Right atrium auricular region (tissue), 2 donors: ENCODE measurements at regions not wholly inside any gene's neighbourhood (a gene's known extent, or its start where the extent isn't known, plus 50 kb on each side); places are given as distances from the start of the nearest gene placed in this dataset.

Experiments
- DNase-seq: peaks from one replicate; pipeline ENCODE4 v3.0.0-alpha.2; 2019; ENCODE audit warnings: low spot score
- H3K27ac ChIP-seq, 2 donors: fragments of 200-600 bp; sonication (generic); 1 replicate in 1 of 2; 2 replicates in 1 of 2; pipeline ENCODE4 v1.5.1; 2016 to 2019
- H3K27me3 ChIP-seq, 2 donors: fragments of 200-600 bp; sonication (generic); one replicate each; pipeline versions ENCODE4 v1.5.1 to v1.6.0; 2017 to 2019
- H3K36me3 ChIP-seq: fragments of 200-600 bp; sonication (generic); one replicate; pipeline ENCODE4 v1.5.1; 2016
- H3K4me1 ChIP-seq, 2 donors: fragments of 200-600 bp; sonication (generic); one replicate each; pipeline versions ENCODE4 v1.5.1 to v1.6.0; 2017 to 2019
- H3K4me3 ChIP-seq, 2 donors: fragments of 200-600 bp; sonication (generic); 1 replicate in 1 of 2; 2 replicates in 1 of 2; pipeline ENCODE4 v1.5.1; 2017 to 2019; ENCODE audit warnings: mild to moderate bottlenecking in 1 of 2, moderate library complexity in 1 of 2
- H3K9me3 ChIP-seq, 2 donors: fragments of 200-600 bp; sonication (generic); one replicate each; pipeline ENCODE4 v1.5.1; 2019
- CTCF ChIP-seq, 2 donors: fragments of 200-600 bp; sonication (generic); IDR thresholded peaks; one replicate each; pipeline ENCODE4 v1.5.1; 2019; ENCODE audit warnings: antibody characterized with exemption in 2 of 2

- DNase-seq = no peak
- no peak for TF ChIP-seq CTCF (IDR thresholded peaks at IDR 0.05)
- no peaks in the 10 kb centered on the region for H3K36me3 ChIP-seq
- H3K9me3 ChIP-seq = no peaks in the 10 kb centered on the region
- H3K27ac ChIP-seq = no peak overlapping the region
- no peaks in the 10 kb centered on the region for H3K27me3 ChIP-seq
- H3K4me3 ChIP-seq = no peak overlapping the region
- H3K4me1 ChIP-seq = no peaks in the 10 kb centered on the region
These were observed 112.9 kb upstream of the JAZF1 start for GRCh38 chr7:28293527-28293835.

- Histone ChIP-seq H3K4me1 (peaks cover 0 to 11% of the 10 kb centered on the region in 2 donors), H3K4me3 (no peak overlapping the region), H3K27ac (no peak overlapping the region), H3K36me3 (no peaks in the 10 kb centered on the region), H3K27me3 (no peaks in the 10 kb centered on the region), H3K9me3 (no peaks in the 10 kb centered on the region)
- TF ChIP-seq CTCF (IDR thresholded peaks at IDR 0.05) = peak; percentile 22 to 60
- DNase-seq = no peak
These were observed 115.5 kb upstream of the CREB5 start for GRCh38 chr7:28296571-28297483.

- H3K27ac ChIP-seq = no peak overlapping the region
- H3K4me1 ChIP-seq = peaks cover 0 to 11% of the 10 kb centered on the region in 2 donors
- TF ChIP-seq CTCF (IDR thresholded peaks at IDR 0.05) = no peak
- no peak overlapping the region for H3K4me3 ChIP-seq
- no peaks in the 10 kb centered on the region for H3K36me3 ChIP-seq
- no peaks in the 10 kb centered on the region for H3K27me3 ChIP-seq
- no peaks in the 10 kb centered on the region for H3K9me3 ChIP-seq
- no peak for DNase-seq
These were observed 114.4 kb upstream of the CREB5 start for GRCh38 chr7:28297801-28298459.

GRCh38 chr7:28298870-28299518 is 113.3 kb upstream of the CREB5 start:
- TF ChIP-seq CTCF (IDR thresholded peaks at IDR 0.05) = peak in 1 of 2 donors; percentile 68
- Histone ChIP-seq H3K9me3 (no peaks in the 10 kb centered on the region), H3K4me1 (peaks cover 0 to 11% of the 10 kb centered on the region in 2 donors), H3K36me3 (no peaks in the 10 kb centered on the region), H3K4me3 (no peak overlapping the region), H3K27ac (no peak overlapping the region), H3K27me3 (no peaks in the 10 kb centered on the region)
- no peak for DNase-seq

- no peak overlapping the region for H3K27ac ChIP-seq
- H3K4me1 ChIP-seq = peaks cover 0 to 11% of the 10 kb centered on the region in 2 donors
- no peaks in the 10 kb centered on the region for H3K9me3 ChIP-seq
- no peaks in the 10 kb centered on the region for H3K27me3 ChIP-seq
- TF ChIP-seq CTCF (IDR thresholded peaks at IDR 0.05) = no peak
- H3K36me3 ChIP-seq = no peaks in the 10 kb centered on the region
- no peak for DNase-seq
- no peak overlapping the region for H3K4me3 ChIP-seq
These were observed 112.8 kb upstream of the CREB5 start for GRCh38 chr7:28299556-28299955.
